Fibroblast of villous mesenchyme (primary cell): ENCODE measurements at regions not wholly inside any gene's neighbourhood (a gene's known extent, or its start where the extent isn't known, plus 50 kb on each side); places are given as distances from the start of the nearest gene placed in this dataset.

ENCODE experiments used
- DNase-seq: peaks from one replicate; pipeline ENCODE4 v3.0.0-alpha.2; 2010; ENCODE audit warnings: low read depth
- H3K4me3 ChIP-seq: 2 replicates; pipeline ENCODE4 v1.5.1; 2011; ENCODE audit warnings: low read depth, mild to moderate bottlenecking, low read length
- CTCF ChIP-seq: IDR thresholded peaks from 2 replicates; pipeline ENCODE4 v1.5.1; 2012; ENCODE audit warnings: low read depth, mild to moderate bottlenecking, low read length; ENCODE audit not compliant: insufficient read depth

GRCh38 chrX:20656721-20657120, 390.0 kb upstream of the RPS6KA3 start:
- TF ChIP-seq CTCF, result no peak
- no peak overlapping the region for H3K4me3 ChIP-seq
- DNase-seq, result no peak

- DNase-seq, result no peak
- no peak for TF ChIP-seq CTCF
- H3K4me3 ChIP-seq, result no peak overlapping the region
These were observed 387.9 kb upstream of the RPS6KA3 start for GRCh38 chrX:20654596-20655106.

GRCh38 chrX:20653070-20653469, 386.4 kb upstream of the RPS6KA3 start:
- no peak for DNase-seq
- H3K4me3 ChIP-seq, result no peak overlapping the region
- TF ChIP-seq CTCF, result no peak

GRCh38 chrX:20641954-20642353, 375.2 kb upstream of the RPS6KA3 start:
- no peak for TF ChIP-seq CTCF
- no peak overlapping the region for H3K4me3 ChIP-seq
- DNase-seq, result no peak

- DNase-seq, result no peak
- TF ChIP-seq CTCF, result no peak
- no peak overlapping the region for H3K4me3 ChIP-seq
These were observed 372.4 kb upstream of the RPS6KA3 start for GRCh38 chrX:20639115-20639514.

GRCh38 chrX:20637351-20637750, 370.6 kb upstream of the RPS6KA3 start:
- no peak for DNase-seq
- no peak overlapping the region for H3K4me3 ChIP-seq
- TF ChIP-seq CTCF, result no peak

GRCh38 chrX:20633451-20633850, 366.7 kb upstream of the RPS6KA3 start:
- H3K4me3 ChIP-seq, result no peak overlapping the region
- no peak for TF ChIP-seq CTCF
- no peak for DNase-seq
